HG03460 (cell line): ENCODE measurements at regions not wholly inside any gene's neighbourhood (a gene's known extent, or its start where the extent isn't known, plus 50 kb on each side); places are given as distances from the start of the nearest gene placed in this dataset.

Source experiments
- ATAC-seq: cut with Tn5 transposase; IDR thresholded peaks from one replicate; pipeline ENCODE4 v1.9.1; 2021; ENCODE audit not compliant: unreplicated experiment

- no peak for ATAC-seq
These were observed 199.5 kb upstream of the HS3ST1 start for GRCh38 chr4:11628093-11628725.

- ATAC-seq = no peak
These were observed 197.4 kb upstream of the HS3ST1 start for GRCh38 chr4:11626066-11626465.

DNA sequence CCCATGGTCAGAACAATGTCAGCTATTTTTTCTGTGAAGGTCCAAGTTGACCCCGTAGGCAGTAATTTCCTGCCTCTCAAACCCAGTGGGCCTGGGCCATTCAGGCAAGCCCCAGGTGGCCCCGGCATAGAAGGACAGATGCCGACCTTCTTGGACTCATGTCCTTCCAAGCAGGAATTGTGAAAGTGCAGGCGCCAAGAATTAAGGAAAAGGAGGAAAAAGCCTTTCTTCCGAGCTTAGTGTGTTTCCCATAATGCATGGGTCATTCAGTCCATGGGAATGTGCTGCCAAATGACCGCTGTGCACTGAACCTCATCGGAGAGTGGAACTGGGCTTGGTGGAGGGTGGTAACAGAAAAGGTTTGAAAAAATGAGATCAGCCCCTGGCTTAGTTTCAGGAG is 196.5 kb upstream of the HS3ST1 start:
- ATAC-seq = no peak

- no peak for ATAC-seq
These were observed 195.7 kb upstream of the HS3ST1 start for GRCh38 chr4:11624370-11624769.

GRCh38 chr4:11623726-11624037 is 195.0 kb upstream of the HS3ST1 start:
- ATAC-seq = no peak

DNA sequence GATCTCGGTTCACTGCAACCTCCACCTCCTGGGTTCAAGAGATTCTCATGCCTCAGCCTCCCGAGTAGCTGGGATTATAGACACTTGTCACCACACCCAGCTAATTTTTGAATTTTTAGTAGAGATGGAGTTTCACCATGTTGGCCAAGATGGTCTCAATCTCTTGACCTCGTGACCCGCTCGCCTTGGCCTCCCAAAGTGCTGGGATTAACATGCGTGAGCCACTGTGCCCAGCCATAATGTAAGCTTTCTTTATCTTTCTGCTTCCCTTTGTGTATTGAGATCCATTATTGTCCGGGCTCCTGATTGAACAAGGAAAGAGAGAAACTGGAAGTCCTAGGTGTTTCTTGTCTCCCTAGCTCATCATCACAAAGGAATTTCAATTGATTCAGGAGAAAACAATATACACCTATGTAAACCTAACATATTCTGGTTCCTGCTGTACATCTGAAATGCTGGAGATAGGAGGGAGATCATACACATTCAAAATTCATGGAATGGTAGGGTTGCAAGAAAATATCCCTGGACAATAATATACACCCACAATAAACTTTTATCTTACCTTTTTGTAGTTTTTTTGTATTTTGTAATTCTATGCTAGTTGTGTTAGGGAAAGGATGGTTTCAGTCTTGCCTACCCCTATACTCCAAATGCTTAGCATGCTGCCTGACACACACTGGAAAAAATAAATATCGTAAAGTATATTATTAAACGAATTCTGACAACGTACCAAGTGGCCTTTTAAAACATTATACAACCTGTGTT is 194.4 kb upstream of the HS3ST1 start:
- no peak for ATAC-seq

DNA sequence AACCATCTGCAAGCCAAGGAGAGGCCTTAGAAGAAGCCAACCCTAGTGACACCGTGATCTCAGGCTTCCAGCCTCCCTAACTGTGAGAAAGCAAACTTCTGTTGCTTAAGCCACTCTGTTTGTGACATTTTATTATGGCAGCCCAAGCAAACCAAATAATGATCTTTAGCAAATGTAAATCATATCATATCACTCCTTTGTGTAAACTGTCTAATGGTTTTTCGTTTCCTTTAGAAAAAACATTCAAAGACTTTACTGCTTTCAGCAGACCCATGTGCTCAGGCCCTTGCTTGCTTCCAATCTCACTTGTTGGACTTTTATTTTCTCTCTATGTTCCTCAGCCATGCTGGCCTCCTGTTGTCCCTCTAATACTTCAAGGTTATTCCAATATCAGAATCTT is 192.2 kb upstream of the HS3ST1 start:
- ATAC-seq = no peak

DNA sequence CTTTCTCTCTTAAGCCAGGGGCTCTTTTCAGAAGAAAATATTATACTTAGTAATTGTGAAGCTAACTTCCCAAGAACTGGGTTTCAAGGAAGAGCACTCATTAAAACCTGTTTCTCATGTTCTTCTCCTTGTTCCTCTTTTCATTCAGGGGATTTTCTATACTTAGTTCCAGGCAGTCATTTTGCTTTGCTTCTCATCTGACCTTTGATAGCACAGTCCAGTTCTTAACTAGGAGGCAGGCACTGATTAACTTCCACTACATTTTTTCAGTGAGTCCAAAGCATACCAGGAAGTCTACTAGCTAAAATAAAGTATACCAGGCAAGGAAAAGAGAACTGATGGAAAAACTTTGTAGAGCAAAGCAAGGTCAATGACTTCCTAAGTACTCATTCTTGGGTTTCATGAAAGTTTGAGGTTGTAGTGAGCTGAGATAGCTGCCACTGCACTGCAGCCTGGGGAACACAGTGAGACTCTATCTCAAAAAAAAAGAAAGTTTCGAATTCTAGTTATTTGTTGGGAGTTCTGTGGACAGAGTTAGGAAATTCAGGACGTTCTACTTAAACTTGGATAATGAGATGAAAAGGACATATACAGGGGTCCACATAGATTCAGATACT is 190.1 kb upstream of the HS3ST1 start:
- no peak for ATAC-seq

GRCh38 chr4:11616856-11617255 is 188.2 kb upstream of the HS3ST1 start:
- no peak for ATAC-seq

DNA sequence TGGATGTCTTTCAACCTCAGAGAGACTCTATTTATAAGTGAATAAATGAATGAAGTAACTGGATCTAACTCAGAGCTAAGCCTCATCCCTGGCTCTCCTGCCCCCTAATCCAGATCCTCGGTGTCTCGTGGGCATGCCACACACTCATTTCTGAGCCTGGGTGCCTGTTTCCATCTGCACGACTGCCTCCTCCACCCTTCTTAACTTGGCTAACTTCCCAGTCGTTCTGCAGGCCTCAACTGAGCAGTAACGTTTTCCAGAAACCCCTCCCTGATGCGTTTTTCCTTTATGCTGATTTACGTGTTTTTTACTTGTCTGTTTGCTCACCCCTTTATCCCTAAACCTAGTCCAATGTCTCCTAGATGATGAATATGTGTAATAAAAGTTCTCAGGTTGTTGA is 186.9 kb upstream of the HS3ST1 start:
- no peak for ATAC-seq

DNA sequence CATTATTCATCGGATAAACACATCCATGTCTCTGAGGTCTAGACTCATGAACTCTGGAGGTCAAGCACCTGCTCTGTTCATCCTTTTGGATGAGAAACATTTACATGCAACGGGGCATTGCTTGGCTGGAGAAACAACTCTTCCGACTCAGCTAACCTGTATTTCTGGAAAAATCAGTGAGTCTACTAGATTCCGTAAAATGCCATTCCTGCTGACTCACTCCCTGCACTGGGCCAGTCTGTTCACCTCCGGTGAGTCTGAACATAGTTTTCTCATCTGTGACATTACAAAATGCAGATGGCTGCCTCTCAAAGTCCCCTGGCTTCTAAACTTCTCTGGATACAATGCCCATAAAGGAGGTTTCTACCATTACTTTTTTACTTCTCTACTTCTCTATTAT is 185.7 kb upstream of the HS3ST1 start:
- ATAC-seq = no peak

GRCh38 chr4:11611868-11612267 is 183.2 kb upstream of the HS3ST1 start:
- ATAC-seq = no peak

DNA sequence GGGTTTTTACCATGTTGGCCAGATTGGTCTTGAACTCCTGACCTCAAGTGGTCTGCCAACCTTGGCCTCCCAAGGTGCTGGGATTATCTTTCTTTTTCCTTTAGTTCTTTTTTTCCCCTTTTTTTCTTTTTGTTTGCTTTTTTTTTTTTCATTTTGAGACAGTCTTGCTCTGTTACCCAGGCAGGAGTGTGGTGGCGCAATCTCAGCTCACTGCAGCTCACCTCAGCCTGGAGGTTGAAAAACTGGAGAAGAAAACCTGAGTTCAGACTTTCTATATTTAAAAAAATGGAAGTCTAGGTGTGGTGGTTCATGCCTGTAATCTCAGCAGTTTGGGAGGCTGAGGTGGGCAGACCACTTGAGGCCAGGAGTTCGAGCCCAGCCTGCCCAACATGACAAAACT is 181.1 kb upstream of the HS3ST1 start:
- no peak for ATAC-seq

- no peak for ATAC-seq
These were observed 180.3 kb upstream of the HS3ST1 start for GRCh38 chr4:11608992-11609391.

GRCh38 chr4:11606078-11606477 is 177.4 kb upstream of the HS3ST1 start:
- ATAC-seq = no peak

- no peak for ATAC-seq
These were observed 176.9 kb upstream of the HS3ST1 start for GRCh38 chr4:11605597-11605996.

DNA sequence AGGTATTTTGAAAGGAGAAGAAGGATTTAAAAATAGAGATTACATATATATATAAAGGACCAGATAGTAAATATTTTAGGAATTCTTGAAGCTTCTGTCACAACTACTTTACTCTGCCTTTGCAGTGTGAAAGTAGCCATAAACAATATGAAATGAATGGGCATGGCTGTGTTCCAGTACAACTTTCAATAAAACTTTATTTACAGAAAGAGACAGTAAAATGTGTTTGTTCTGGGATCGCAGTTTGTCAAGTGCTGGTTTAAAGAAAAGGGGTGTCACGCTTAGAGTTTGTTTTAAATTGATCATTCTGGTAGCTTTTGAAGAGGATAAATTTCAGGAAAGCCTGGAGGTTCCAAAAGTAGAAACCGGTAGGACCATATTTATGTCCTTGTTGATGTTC is 176.1 kb upstream of the HS3ST1 start:
- no peak for ATAC-seq

DNA sequence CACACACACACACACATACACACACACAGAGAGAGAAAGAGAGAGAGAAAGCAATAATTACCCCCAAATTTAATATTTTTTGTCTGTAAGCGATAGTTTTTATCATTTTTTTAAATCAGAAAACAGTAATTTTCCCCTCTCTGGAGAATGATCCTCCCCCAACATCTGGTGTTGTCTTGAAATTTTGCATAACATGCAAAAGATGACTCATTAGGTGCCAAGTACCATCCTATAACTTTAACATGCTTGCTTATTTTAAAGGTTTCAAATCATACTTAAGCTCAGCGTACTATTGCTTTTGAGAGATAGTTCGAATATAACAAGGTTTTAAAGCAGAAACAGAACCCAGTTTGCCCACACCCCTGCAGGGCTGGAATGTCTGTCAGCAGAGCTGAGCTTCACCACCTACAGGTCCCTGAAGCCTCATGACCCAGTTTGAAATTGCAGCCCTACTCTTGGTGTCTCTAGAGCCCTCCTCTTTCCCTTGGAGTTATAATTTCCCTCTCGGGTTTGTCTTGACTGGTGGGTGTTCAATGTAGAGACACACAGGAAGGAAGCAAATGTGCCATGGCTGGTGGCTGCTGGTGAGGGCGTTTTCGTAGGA is 175.0 kb upstream of the HS3ST1 start:
- no peak for ATAC-seq

DNA sequence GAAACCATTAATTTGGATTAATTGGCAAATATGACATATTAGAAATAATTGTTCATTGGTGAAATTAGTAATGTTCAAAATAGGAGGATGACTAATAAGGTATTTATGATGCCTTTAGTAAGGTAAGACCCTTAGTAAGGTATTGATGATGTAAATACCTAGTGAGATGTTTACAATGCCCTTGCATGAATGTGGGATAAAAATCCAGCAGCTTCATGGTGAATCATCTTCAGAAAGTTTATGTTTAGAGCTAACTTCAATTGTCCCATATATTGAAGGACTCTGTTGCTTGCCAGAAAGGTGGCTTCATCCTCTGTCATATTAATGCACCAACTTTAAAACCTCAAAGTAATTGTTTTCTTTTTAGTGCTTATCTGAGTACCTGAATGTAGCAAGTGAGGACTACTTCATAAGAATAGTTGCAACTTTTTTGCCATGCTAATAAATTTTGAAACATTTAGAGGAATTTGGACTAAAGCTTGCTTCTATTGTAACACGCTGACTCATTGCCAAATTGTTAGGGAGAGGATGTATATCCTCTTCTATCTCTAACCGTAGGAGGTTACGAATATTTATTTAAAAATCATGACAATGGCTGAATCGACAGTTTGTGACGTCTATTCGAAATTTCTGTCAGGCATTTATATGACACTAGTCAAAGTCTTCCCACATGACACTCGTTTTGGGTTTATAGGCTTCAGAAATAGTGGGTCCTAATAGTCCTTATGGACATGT is 174.1 kb upstream of the HS3ST1 start:
- ATAC-seq = no peak

DNA sequence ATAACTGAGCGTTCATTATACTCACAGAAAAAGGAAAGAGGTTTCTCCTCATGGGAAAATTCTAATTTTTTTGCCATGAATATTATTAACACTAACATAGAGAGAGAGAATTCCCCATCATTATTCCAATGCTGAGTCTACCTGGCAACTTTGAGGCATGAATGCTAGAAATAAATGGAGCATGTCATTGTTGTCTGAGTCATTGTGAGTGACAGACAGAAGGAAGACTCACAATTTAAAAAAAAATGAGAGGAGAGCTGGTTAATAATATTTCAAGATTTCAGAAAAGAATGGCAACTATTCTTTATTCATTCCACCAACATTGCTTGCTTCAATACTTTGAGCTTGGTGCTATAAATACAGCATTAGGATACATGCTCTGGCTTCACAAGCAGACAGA is 170.4 kb upstream of the HS3ST1 start:
- no peak for ATAC-seq

DNA sequence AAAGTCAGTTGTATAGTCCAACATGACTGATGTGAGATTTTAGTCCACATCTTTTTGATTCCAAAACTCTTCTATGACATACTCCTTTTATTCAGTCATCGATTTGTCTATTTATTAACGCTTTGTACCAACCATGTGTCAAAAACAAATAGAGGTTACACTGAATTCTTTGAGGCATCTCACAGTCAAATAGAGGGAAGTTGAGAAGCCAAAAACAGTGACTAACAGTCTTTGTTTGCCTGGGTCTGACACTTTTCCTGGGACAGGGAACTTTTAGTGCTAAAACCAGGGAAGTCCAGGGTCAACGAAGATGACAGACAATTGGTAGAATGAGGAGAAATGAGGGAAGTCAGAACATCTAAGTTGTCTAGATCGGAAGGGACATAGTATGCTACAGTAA is 169.9 kb upstream of the HS3ST1 start:
- ATAC-seq = no peak

GRCh38 chr4:11597506-11597905 is 168.8 kb upstream of the HS3ST1 start:
- no peak for ATAC-seq
